GOT3 (cell line): ENCODE measurements at regions not wholly inside any gene's neighbourhood (a gene's known extent, or its start where the extent isn't known, plus 50 kb on each side); places are given as distances from the start of the nearest gene placed in this dataset.

Experiments
- DNase-seq: peaks from one replicate; lab custom pipeline; 2025; ENCODE audit warnings: mixed read lengths; lab: John Stamatoyannopoulos, UW

- no peak for DNase-seq
Measured at GRCh38 chr11:13220148-13220547, 57.4 kb upstream of the BMAL1 start.

- no peak for DNase-seq
Measured at GRCh38 chr11:13221722-13222121, 55.9 kb upstream of the BMAL1 start.

- no peak for DNase-seq
Measured at GRCh38 chr11:13222285-13222684, 55.3 kb upstream of the BMAL1 start.

GRCh38 chr11:13223112-13223511 is 54.5 kb upstream of the BMAL1 start:
- no peak for DNase-seq

- no peak for DNase-seq
Measured at GRCh38 chr11:13224324-13224723, 53.3 kb upstream of the BMAL1 start.

- no peak for DNase-seq
Measured at GRCh38 chr11:13225038-13226001, 52.3 kb upstream of the BMAL1 start.

- no peak for DNase-seq
Measured at GRCh38 chr11:13227676-13228255, 49.8 kb upstream of the BMAL1 start.
